Gastroesophageal sphincter (tissue), 3 donors: ENCODE measurements at regions not wholly inside any gene's neighbourhood (a gene's known extent, or its start where the extent isn't known, plus 50 kb on each side); places are given as distances from the start of the nearest gene placed in this dataset.

Experiments used
- CTCF ChIP-seq, 4 experiments: fragments of 200-600 bp in 2 of 4; fragments of 450-650 bp in 2 of 4; sonication (generic) in 1 of 4; IDR thresholded peaks; one replicate each; pipeline ENCODE4 v1.5.1; 2017 to 2019; ENCODE audit warnings: antibody characterized with exemption in 4 of 4, mild to moderate bottlenecking in 2 of 4, moderate library complexity in 2 of 4
- POLR2A ChIP-seq, 2 donors: fragments of 450-650 bp; IDR thresholded peaks; one replicate each; pipeline ENCODE4 v1.6.1; 2017; ENCODE audit warnings: antibody characterized with exemption in 2 of 2, mild to moderate bottlenecking in 2 of 2, moderate library complexity in 1 of 2

DNA sequence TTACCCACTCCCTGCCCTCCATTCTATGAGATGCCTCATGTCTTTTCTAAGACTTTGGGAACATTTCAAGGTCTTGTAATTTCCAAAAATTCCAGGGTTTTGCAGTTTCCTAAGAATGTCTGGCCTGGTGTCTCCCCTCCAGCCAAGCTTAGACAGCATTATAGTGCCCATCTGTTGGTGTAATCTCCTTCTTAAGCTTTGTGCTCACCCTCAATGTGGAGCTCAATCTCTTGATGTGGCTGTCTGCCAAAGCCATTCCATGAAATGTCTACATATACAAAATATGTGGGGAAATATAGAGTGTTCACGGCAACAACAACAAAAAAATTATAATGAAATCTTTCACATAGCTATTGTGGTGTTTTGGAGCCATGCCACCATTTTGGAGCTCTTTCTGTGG lies 558.4 kb downstream of the PIK3C3 start:
- TF ChIP-seq CTCF (IDR thresholded peaks at IDR 0.05) (no peak), POLR2A (IDR thresholded peaks at IDR 0.05) (no peak)
